ENCODE measurements at regions not wholly inside any gene's neighbourhood (a gene's known extent, or its start where the extent isn't known, plus 50 kb on each side); places are given as distances from the start of the nearest gene placed in this dataset.

DNA sequence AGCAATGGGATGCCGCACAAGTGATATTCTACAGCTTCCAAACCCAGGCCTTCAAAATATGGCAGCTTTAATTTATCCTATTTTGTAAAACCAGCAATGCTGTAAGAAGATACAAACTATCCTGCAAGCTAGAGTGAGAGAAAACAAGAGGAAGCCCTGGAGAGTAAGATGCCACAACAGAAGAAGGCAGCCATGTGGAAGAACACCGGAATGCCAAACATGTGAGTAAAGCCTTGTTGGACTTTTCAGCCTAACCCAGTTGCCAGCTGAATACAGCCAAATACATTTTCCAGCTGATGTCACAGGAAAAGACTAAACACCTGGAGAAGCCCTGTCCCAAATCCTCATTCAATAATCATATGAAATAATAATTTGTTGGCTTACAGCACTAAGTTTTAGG is 1115.1 kb upstream of the CADM2 start:
- TF ChIP-seq POLR2A (IDR thresholded peaks at IDR 0.05; ENCODE audit: low read length) (no peak), GATA1 (IDR thresholded peaks at IDR 0.05; ENCODE audit: low read depth, low read length) (no peak)
